ENCODE measurements at regions not wholly inside any gene's neighbourhood (a gene's known extent, or its start where the extent isn't known, plus 50 kb on each side); places are given as distances from the start of the nearest gene placed in this dataset.
"Not testable (repeated sequence)": the region's sequence is repeated elsewhere in the genome, so short reads cannot be mapped to it uniquely, and the experiment has no call there.

GRCh38 chr12:112685321-112685720 is 106.2 kb upstream of the RPH3A start:
- DNase-seq: no peak
- H3K27me3 ChIP-seq (ENCODE audit: insufficient read depth, low read depth): peaks cover 40% of the 10 kb centered on the region
- intact Hi-C loops (cut with micrococcal nuclease; ENCODE audit: unreplicated experiment): no loop called here
- H3K36me3 ChIP-seq (ENCODE audit: low read depth): no peaks in the 10 kb centered on the region
- TF ChIP-seq, protein P1, sequence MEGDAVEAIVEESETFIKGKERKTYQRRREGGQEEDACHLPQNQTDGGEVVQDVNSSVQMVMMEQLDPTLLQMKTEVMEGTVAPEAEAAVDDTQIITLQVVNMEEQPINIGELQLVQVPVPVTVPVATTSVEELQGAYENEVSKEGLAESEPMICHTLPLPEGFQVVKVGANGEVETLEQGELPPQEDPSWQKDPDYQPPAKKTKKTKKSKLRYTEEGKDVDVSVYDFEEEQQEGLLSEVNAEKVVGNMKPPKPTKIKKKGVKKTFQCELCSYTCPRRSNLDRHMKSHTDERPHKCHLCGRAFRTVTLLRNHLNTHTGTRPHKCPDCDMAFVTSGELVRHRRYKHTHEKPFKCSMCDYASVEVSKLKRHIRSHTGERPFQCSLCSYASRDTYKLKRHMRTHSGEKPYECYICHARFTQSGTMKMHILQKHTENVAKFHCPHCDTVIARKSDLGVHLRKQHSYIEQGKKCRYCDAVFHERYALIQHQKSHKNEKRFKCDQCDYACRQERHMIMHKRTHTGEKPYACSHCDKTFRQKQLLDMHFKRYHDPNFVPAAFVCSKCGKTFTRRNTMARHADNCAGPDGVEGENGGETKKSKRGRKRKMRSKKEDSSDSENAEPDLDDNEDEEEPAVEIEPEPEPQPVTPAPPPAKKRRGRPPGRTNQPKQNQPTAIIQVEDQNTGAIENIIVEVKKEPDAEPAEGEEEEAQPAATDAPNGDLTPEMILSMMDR (conservative IDR thresholded peaks at IDR 0.05): no peak
- TF ChIP-seq EZH2 (IDR thresholded peaks at IDR 0.05; ENCODE audit: low read depth): no peak
- no peak overlapping the region for H3K27ac ChIP-seq
- no peaks in the 10 kb centered on the region for H3K9me3 ChIP-seq (ENCODE audit: insufficient read depth, low read depth)
- no peaks in the 10 kb centered on the region for H4K20me1 ChIP-seq (ENCODE audit: insufficient read depth)
- H3K4me1 ChIP-seq (replicated peaks; ENCODE audit: insufficient read depth): no peaks in the 10 kb centered on the region
- BruUV-seq (replicated peaks): no TSS peak
- ChIA-PET POLR2A (ENCODE audit: unreplicated experiment) (no interaction called here), CTCF (no interaction called here)
- H3K79me2 ChIP-seq (ENCODE audit: low read depth): no peaks in the 10 kb centered on the region
- H3K4me2 ChIP-seq: no peak overlapping the region
- H3K4me3 ChIP-seq: no peak overlapping the region
- H3K9me2 ChIP-seq (ENCODE audit: insufficient read depth): no peaks in the 10 kb centered on the region
- H2AFZ ChIP-seq: no peak overlapping the region
- H3F3A ChIP-seq (ENCODE audit: insufficient read depth, low read depth): no peaks in the 10 kb centered on the region

DNA sequence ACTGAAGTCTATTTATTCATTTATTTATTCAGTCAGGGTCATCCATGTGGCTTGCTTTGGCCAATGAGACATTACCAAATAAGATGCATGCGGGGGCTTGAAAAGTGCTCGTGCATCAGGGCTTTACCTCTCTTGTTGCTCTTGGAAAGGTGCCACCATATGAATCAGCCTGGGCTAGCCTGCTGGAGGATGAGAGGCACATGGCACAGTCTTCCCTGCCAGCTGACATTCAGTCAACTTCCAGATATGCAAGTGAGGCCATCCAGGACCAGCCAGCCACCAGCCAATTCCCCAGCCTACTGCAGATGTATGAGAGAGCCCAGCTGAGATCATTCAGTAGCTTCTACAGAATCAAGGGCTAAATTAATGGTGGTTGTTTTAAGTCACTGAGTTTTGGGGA is 105.2 kb upstream of the RPH3A start:
- Histone ChIP-seq H4K20me1 (ENCODE audit: insufficient read depth) (no peaks in the 10 kb centered on the region), H3K27me3 (ENCODE audit: insufficient read depth, low read depth) (peaks cover 33% of the 10 kb centered on the region), H2AFZ (no peak overlapping the region), H3K9me2 (ENCODE audit: insufficient read depth) (no peaks in the 10 kb centered on the region), H3K4me1 (replicated peaks; ENCODE audit: insufficient read depth) (no peaks in the 10 kb centered on the region), H3F3A (ENCODE audit: insufficient read depth, low read depth) (no peaks in the 10 kb centered on the region), H3K4me2 (no peak overlapping the region), H3K36me3 (ENCODE audit: low read depth) (no peaks in the 10 kb centered on the region), H3K79me2 (ENCODE audit: low read depth) (no peaks in the 10 kb centered on the region), H3K9me3 (ENCODE audit: insufficient read depth, low read depth) (no peaks in the 10 kb centered on the region), H3K4me3 (no peak overlapping the region), H3K27ac (no peak overlapping the region)
- DNase-seq: no peak
- CTCF ChIA-PET: no interaction called here
- intact Hi-C loops (cut with micrococcal nuclease; ENCODE audit: unreplicated experiment): no loop called here
- TF ChIP-seq EZH2 (IDR thresholded peaks at IDR 0.05; ENCODE audit: low read depth): no peak
- TF ChIP-seq, protein P1 (conservative IDR thresholded peaks at IDR 0.05): no peak
- BruUV-seq (replicated peaks): no TSS peak
- POLR2A ChIA-PET (ENCODE audit: unreplicated experiment): no interaction called here

- Histone ChIP-seq H4K20me1 (ENCODE audit: insufficient read depth) (no peaks in the 10 kb centered on the region), H3F3A (ENCODE audit: insufficient read depth, low read depth) (no peaks in the 10 kb centered on the region), H2AFZ (no peak overlapping the region), H3K27ac (no peak overlapping the region), H3K9me2 (ENCODE audit: insufficient read depth) (no peaks in the 10 kb centered on the region), H3K27me3 (ENCODE audit: insufficient read depth, low read depth) (peaks cover 49% of the 10 kb centered on the region), H3K9me3 (ENCODE audit: insufficient read depth, low read depth) (no peaks in the 10 kb centered on the region), H3K79me2 (ENCODE audit: low read depth) (no peaks in the 10 kb centered on the region), H3K4me2 (no peak overlapping the region), H3K4me3 (no peak overlapping the region), H3K4me1 (replicated peaks; ENCODE audit: insufficient read depth) (no peaks in the 10 kb centered on the region), H3K36me3 (ENCODE audit: low read depth) (no peaks in the 10 kb centered on the region)
- POLR2A ChIA-PET (ENCODE audit: unreplicated experiment): no interaction called here
- TF ChIP-seq EZH2 (IDR thresholded peaks at IDR 0.05; ENCODE audit: low read depth): no peak
- TF ChIP-seq, protein P1 (conservative IDR thresholded peaks at IDR 0.05): no peak
- intact Hi-C loops (cut with micrococcal nuclease; ENCODE audit: unreplicated experiment): no loop called here
- no TSS peak for BruUV-seq (replicated peaks)
- DNase-seq: no peak
- CTCF ChIA-PET: no interaction called here
Measured at GRCh38 chr12:112694065-112694464, 97.5 kb upstream of the RPH3A start.

- DNase-seq; H3K4me2 ChIP-seq; H3K27ac ChIP-seq; H4K20me1 ChIP-seq (ENCODE audit: insufficient read depth); intact Hi-C loops (cut with micrococcal nuclease; ENCODE audit: unreplicated experiment); H3K4me3 ChIP-seq; H2AFZ ChIP-seq; BruUV-seq (replicated peaks); H3K9me3 ChIP-seq (ENCODE audit: insufficient read depth, low read depth); H3K9me2 ChIP-seq (ENCODE audit: insufficient read depth); POLR2A ChIA-PET (ENCODE audit: unreplicated experiment); H3F3A ChIP-seq (ENCODE audit: insufficient read depth, low read depth); H3K79me2 ChIP-seq (ENCODE audit: low read depth); CTCF ChIA-PET; H3K4me1 ChIP-seq (replicated peaks; ENCODE audit: insufficient read depth); H3K36me3 ChIP-seq (ENCODE audit: low read depth): not testable (repeated sequence)
- H3K27me3 ChIP-seq (ENCODE audit: insufficient read depth, low read depth): peaks cover 61% of the 10 kb centered on the region
Measured at GRCh38 chr12:112697441-112697840, 94.1 kb upstream of the RPH3A start.

All from PC-9 (cell line).